HG03135 (cell line): ENCODE measurements at regions not wholly inside any gene's neighbourhood (a gene's known extent, or its start where the extent isn't known, plus 50 kb on each side); places are given as distances from the start of the nearest gene placed in this dataset.

Source experiments
- ATAC-seq: cut with Tn5 transposase; IDR thresholded peaks from one replicate; pipeline ENCODE4 v1.9.1; 2021; ENCODE audit warnings: mild to moderate bottlenecking, moderate library complexity; ENCODE audit not compliant: unreplicated experiment

GRCh38 chr13:85247780-85248179 is 551.4 kb downstream of the SLITRK6 start:
- ATAC-seq, result no peak

DNA sequence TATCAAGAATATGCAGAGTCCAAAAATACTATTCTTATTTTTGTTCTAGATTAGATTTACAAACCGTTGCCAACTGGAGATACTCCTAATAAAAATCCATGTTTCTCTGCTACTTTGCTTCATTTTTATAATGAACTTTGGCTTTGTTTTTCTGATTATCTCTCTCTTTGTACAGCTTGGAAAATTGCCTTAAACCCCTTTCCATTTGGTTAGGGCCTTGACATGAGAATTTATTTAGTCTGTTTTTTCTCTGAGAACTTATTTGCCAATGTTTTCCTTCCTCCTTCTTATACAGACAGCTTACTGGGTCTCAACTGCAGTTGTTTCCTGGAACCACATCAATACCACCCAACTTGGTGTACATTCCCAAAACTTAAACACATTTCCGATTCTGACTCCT is 555.4 kb downstream of the SLITRK6 start:
- no peak for ATAC-seq

GRCh38 chr13:85241060-85241459 is 558.2 kb downstream of the SLITRK6 start:
- no peak for ATAC-seq

GRCh38 chr13:85236413-85236812 is 562.8 kb downstream of the SLITRK6 start:
- no peak for ATAC-seq

GRCh38 chr13:85230691-85231093 is 568.5 kb downstream of the SLITRK6 start:
- ATAC-seq, result no peak

GRCh38 chr13:85228692-85229091 is 570.5 kb downstream of the SLITRK6 start:
- no peak for ATAC-seq

DNA sequence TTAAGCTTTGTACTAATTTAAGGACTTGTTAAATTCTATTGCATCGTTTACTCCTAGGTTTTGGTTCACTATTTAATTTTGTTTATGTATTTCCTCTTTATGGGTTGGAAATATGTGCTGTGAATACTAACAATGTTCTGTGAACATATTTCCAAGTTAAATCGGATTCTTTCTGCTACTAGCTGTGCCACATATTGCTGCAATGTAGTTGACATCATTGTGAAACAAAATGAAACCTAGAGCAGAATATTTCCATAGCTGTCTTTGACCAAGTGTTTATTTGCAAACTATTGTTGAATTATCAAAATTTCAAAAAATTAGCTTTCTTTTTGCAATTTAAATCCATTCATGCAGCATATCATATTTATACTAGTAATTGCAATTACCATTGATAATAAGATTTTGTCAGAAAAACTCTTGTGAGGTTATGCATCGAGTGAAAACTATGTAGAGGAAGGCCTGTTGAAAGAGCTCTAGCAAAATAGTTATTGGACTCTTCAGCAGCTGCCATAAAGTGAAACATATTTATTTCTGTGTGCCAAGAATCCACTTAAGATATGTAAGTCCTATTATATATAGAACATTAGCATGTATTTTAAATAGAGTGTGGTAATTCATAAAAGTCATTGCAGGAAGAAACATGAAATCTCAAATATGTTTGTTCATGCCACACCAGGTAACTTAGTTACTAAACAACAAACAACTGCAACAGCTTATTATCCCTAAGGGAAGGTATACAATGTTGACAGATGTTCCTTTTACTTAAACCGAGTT is 575.1 kb downstream of the SLITRK6 start:
- ATAC-seq, result no peak

DNA sequence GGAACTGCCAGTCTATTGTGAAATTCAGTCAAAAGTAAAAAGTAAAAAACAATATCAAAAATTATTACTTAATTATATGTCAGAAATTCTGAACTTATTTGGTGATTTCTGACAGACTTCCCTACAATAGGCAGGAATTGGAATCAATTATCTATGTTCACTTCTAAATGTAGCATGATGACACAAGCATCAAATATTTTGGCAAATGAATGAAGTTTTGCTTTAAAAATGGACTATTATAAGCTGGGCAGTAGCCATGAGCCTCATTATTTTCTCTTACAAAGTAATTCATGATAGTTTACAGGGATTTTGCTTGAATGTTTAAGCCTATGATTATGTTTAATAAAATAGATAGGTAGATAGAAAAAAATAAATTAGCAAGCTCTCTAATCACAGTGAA is 582.6 kb downstream of the SLITRK6 start:
- ATAC-seq, result no peak

GRCh38 chr13:85212692-85213091 is 586.5 kb downstream of the SLITRK6 start:
- no peak for ATAC-seq

DNA sequence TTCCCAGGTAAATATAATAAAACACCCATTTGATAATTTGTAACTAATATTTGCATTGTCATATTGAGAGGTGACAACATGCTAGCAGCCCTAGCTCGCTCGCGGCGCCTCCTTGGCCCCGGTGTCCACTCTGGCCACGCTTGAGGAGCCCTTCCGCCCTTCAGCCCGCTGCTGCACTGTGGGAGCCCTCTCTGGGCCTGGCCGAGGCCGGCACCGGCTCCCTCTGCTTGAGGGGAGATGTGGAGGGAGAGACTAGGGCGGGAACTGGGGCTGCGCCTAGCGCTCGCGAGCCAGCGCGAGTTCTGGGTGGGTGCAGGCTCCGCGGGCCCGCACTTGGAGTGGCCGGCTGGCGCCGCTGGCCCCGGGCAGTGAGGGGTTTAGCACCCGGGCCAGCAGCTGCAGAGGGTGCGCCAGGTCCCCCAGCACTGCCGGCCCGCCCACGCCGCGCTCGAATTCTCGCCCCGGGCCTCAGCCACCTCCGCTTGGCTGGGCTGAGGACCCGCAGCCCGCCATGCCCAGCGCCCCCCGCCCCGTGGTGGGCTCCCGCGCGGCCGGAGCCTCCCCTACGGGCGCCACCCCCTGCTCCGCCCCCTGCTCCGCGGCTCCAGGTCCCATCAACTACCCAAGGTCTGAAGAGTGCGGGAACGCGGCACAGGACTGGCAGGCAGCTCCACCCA is 594.4 kb downstream of the SLITRK6 start:
- no peak for ATAC-seq

DNA sequence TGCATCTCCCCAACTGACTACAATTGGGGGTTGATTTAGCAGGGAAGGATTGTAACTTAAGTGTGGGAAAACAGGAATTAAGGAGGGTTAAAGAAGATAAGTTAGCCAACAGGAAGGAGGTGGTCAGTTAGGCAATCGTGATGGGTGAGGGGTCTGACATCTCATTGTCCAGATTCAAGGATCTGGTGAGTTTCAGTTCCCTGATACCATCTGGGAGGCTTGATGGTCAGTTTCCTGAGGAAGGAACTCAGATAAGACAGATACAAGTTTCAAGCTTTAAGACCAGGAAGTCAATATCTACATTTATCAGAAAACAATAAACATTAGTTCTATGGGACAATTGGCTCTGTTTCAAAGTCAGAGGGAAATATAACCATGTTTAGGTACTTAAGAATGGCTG is 601.8 kb downstream of the SLITRK6 start:
- no peak for ATAC-seq

DNA sequence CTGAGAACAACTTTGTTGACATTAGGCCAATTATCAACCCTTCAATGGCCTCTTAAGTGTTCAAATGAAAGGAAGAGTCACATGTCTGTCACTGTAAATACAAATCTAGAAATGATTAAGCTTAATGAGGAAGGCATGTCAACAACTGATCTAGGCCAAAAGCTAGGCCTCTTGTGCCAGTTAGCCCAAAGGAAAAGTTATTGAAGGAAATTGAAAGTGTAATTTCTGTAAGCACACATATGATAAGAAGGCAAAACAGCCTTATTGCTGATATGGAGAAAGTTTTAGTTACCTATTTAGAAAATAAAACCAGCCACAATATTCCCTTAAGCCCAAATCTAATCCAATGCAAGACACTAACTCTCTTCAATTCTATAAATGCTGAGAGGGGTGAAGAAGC is 604.7 kb downstream of the SLITRK6 start:
- no peak for ATAC-seq

DNA sequence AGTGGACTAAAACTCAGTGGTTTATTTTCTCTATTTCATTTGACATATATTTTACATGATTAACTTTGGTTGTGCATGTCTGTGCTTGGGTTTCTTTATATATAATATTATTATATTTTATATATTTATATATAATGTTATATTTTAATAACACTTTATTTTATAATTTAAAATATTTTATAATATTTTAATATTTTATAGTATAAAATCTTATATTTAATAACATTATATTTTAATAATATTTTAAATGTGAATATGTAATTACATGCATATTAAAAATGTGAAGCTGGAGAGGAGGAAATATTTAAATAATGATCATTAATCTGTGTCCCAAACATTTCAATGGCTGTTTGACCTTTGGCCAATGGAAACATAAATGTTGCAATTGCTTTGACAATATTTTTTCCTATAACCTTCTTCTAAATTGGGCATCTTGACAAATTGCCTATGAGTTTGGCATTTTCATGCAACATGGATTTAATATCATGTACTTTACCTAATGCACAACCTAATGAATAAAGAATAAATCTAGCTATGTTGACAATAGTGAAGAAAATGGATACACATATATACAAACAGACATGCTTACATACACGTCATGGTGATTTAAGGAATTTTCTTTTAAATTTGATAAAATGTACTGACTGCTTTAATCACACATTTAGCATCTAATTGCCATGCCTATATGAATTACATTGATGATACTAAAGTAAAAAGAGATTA is 607.1 kb downstream of the SLITRK6 start:
- ATAC-seq, result no peak

DNA sequence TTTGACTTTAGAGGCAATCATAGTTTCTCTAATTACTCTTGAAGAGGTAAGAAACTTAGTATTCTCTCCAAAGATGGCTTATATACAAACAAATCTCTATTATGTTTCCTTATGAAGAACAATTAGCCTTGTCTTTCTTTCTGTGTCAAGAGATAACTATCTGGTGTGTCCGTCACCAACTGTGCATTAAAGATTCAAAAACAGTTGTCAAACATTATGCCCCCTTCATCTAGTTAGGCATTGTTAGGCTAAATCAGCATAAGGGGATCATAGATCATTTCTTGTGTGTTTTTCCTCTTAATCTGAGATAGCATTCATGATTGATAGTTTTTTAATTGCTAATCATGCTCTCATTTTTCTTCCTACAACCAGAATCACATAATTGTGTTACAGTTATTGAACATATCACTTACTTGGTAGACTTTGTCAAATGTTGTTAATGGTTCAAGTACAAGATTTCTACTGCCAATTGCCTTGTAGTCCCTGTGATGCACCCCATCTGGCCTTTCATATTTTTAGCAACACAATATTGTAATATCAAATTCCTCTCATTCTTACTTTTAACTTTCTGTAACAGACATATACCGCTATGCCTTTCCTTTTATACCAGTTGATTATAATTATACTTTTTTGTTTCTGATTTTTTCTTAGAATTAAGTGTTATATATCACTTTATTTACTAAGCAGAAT is 612.7 kb downstream of the SLITRK6 start:
- no peak for ATAC-seq

DNA sequence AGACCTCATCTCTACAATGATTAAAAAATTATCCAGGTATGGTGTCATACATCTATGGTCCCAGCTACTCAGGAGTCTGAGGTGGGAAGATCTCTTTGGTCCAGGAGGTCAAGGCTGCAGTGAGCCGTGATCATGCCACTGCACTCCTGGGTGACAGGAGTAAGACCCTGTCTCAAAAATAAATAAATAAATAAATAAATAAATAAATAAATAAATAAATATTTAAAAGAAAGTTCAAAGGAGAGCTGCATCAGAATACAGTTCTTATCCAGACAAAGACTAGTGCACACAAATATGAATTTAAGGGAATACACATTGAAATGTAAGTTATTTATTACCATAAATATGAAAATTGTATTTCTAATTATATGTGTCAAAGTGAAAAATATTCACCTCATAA is 624.9 kb downstream of the SLITRK6 start:
- ATAC-seq, result no peak

GRCh38 chr13:85170372-85170771 is 628.8 kb downstream of the SLITRK6 start:
- no peak for ATAC-seq

DNA sequence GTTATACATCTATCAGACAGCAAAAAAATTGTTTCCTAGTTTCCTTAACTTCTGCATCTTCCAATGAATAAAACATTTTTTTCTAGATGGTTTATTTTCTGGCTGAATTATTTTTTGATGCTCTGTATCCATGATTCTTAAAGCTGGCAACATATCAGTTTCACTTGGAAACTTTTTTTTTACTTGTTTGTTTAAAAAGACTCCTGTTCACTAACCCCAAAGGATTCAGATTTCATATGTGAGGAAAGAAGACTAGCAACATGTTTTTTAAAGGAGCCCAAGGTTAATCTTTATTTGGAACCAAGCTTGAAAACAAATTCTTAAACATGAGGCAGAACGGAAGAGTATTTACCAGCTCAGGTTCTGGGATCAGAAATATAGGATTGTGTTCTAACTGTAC is 632.3 kb downstream of the SLITRK6 start:
- no peak for ATAC-seq

- ATAC-seq, result no peak
Observed at GRCh38 chr13:85163063-85163462, 636.2 kb downstream of the SLITRK6 start.

DNA sequence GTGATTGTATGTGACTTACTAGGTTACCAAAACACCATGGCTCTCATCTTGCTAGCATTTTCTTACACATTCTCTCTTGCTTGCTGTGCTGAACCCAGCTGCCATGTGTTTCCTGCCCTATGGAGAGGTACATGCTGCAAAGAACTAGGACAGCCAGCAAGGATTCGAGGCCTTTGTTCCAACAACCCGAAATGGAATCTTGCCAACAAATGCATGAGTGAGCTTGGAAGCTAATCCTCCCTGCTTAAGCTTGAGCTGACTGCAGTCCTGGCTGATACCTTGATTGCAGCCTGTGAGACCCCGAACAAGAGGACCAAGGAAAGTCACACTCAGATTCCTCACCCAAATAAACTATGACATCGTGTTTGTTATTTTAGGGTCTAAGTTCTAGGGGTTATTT is 651.2 kb downstream of the SLITRK6 start:
- no peak for ATAC-seq

DNA sequence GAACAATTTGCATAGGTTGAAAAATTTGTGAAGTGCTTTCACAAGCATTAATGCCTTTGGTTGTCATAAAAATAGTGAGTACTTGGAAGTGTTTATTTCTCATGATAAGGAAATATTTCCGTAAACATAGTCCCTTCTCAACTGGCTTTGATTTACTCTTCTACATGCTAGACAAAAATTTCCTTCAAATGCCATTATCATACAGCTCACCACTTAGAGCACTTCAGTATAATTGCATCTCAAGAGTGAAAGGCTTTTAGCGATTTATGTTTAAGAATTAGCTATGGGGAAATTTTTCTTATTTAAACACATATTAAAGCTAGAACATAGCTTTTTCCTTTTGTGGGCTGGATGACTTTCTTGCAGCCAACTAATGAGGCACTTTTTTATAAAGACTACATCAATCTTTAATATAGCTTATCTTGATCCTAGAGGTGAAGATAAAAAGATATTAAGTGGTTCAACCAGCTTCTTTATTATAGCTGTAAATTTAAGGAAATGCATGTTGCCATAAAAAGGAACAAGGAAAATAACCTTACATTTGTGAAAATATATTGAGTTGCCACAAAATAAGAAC is 656.8 kb downstream of the SLITRK6 start:
- no peak for ATAC-seq

DNA sequence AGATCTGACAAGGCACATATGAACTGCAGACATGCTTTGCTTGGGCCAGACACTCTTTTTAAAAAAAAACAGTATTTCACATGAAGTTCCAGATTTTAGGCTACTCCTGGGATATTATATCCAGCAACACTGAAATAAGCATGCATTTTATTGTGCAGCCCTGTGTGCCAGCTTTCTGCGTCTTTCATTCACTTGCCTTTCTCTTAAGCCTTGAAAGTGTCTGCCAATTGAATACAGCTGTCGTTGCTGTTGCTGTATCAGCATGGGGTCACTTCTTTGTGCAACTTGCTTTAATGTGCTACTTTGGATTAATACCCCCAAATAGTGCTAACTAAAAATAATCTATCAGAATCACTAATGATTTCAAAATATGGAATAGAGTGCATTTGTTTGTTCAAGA is 657.8 kb downstream of the SLITRK6 start:
- no peak for ATAC-seq
